Fibroblast of the aortic adventitia (primary cell): ENCODE measurements at regions not wholly inside any gene's neighbourhood (a gene's known extent, or its start where the extent isn't known, plus 50 kb on each side); places are given as distances from the start of the nearest gene placed in this dataset. TPM values are rescaled to one million over a fixed set of nuclear protein-coding genes. Genes with fewer than 3 reads are reported as not detected.
"Not testable (repeated sequence)": the region's sequence is repeated elsewhere in the genome, so short reads cannot be mapped to it uniquely, and the experiment has no call there.

ENCODE experiments used
- DNase-seq: peaks from one replicate; pipeline ENCODE4 v3.0.0-alpha.2; 2010; ENCODE audit warnings: low read depth
- H3K4me3 ChIP-seq: 2 replicates; pipeline ENCODE4 v1.5.1; 2011; ENCODE audit warnings: low read depth, mild to moderate bottlenecking, control low read depth, low read length, moderate library complexity
- small RNA-seq: library from RNA; depleted of rRNA; stranded (forward); fragments of <200 nt; gene quantifications from one replicate; pipeline ENCODE3, GENCODE V24; 2012
- TF ChIP-seq, protein P1 (sequence below): IDR thresholded peaks from 2 replicates; pipeline ENCODE4 v1.5.1; 2011; ENCODE audit warnings: mild to moderate bottlenecking, low read length, control low read depth, inconsistent platforms; ENCODE audit not compliant: insufficient read depth

DNA sequence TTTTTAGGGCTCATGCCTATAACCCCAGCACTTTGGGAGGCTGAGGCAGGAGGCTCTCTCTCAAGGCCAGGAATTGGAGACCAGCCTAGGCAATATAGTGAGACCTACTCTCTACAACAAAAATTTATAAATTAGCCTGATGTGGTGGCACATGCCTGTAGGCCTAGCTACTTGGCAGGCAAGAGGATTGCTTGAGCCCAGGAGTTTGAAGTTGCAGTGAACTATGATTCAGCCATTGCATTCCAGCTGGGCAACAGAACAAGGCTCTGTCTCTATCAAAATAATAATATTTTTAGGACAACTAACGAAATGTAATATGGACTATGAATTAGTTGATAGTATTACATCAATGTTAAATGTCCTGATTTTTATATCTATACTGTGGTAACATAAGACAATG is 68.8 kb upstream of the ARID1A start:
- no peak overlapping the region for H3K4me3 ChIP-seq
- DNase-seq, result peak; percentile 70
- TF ChIP-seq, protein P1, sequence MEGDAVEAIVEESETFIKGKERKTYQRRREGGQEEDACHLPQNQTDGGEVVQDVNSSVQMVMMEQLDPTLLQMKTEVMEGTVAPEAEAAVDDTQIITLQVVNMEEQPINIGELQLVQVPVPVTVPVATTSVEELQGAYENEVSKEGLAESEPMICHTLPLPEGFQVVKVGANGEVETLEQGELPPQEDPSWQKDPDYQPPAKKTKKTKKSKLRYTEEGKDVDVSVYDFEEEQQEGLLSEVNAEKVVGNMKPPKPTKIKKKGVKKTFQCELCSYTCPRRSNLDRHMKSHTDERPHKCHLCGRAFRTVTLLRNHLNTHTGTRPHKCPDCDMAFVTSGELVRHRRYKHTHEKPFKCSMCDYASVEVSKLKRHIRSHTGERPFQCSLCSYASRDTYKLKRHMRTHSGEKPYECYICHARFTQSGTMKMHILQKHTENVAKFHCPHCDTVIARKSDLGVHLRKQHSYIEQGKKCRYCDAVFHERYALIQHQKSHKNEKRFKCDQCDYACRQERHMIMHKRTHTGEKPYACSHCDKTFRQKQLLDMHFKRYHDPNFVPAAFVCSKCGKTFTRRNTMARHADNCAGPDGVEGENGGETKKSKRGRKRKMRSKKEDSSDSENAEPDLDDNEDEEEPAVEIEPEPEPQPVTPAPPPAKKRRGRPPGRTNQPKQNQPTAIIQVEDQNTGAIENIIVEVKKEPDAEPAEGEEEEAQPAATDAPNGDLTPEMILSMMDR, result no peak

DNA sequence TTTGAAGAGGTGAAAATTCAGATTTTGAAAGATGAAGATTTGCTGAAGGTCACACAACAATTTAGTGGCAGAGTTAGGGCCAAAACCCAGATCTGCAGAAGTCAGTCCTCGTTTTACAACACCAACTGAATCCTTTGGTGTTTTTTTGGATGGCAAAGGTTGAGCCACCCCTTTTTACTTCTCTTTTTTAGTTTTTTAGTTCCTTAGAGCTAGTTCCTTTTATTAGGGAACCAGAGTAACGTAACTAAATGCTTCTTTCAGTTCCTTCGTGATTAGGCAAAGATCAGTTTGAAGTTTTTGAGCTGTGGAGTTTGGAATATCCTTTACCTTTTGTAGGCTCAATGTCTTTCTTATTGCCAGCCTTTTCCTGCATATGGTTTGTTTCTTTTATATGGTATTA is 67.9 kb upstream of the ARID1A start:
- TF ChIP-seq, protein P1, result no peak
- H3K4me3 ChIP-seq, result no peak overlapping the region
- no peak for DNase-seq

DNA sequence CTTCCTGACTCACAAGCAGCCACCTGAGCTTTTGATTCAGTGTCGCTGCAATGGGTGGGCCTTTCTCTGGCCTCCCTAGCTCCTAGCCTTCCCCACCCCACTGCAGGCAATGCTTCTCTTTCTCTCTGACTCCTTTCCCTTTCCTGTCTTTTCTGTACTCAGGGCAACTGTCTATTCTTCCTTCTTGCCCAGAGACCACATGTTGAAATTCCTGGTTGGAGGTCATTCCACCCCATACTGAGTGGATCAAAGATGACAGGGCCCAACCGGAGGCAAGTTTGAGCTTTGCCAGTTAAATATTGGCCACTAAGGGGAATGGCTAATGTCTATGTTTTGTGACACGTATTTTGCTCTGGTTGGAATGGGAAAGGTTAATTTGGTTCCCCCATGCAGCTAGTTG is 65.2 kb upstream of the ARID1A start:
- TF ChIP-seq, protein P1, result no peak
- DNase-seq, result no peak
- no peak overlapping the region for H3K4me3 ChIP-seq

DNA sequence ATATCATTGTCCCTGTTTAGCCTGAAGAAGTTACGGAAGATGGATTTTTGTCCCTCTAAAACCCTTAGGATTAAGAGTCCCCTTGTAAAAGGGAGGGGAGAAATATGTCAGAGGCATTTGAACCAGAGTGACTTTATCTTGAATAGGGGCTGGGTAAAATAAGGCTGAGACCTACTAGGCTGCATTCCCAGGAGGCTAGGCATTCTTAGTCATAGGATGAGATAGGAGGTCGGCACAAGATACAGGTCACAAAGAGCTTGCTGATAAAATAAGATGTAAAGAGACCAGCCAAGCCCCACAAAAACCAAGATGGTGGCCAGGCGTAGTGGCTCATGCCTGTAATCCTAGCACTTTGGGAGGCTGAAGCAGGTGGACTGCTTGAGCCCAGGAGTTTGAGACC is 60.0 kb upstream of the ARID1A start:
- not testable (repeated sequence) for DNase-seq, H3K4me3 ChIP-seq

DNA sequence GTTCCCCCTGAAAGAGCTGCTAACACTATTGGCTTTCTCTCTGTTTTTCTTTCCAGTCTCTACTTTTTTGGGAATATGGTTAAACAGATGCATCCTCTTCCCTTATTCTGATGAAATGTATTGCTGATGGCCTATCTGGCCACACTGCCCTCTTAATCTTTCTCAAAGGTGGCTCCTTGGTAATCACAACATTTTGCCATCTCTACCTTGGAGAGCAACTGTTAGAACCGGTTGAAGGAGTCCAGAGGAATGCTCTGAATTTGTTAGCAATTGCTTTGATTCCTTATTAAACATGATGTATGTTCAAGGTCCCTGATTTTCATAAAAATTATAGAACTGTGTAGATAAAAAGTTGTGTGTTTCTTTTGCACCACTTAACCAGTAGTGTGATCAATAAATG is 50.1 kb upstream of the ARID1A start:
- DNase-seq, result no peak
- H3K4me3 ChIP-seq, result no peak overlapping the region
- TF ChIP-seq, protein P1, result no peak

Small RNA genes in the stretch of these regions (small RNA-seq; reads per million reads assigned to genes)
- not detected for gene AL627313.1
- not detected for gene RF01210
